ENCODE measurements at regions not wholly inside any gene's neighbourhood (a gene's known extent, or its start where the extent isn't known, plus 50 kb on each side); places are given as distances from the start of the nearest gene placed in this dataset.

- ATAC-seq, result no peak
- no peak for TF ChIP-seq CTCF (IDR thresholded peaks at IDR 0.05)
- H3K36me3 ChIP-seq, result no peaks in the 10 kb centered on the region
- H3K9me3 ChIP-seq, result no peaks in the 10 kb centered on the region
- intact Hi-C loops (cut with DNase I), result no loop called here
- no peak overlapping the region for H3K27ac ChIP-seq
- H3K27me3 ChIP-seq, result peaks cover 0 to 7% (median 0%) of the 10 kb centered on the region in 7 donors
- no peak for DNase-seq
- whole genome bisulfite sequencing, 2 donors, result 90% methylated on average over 12 of the region's 12 CpGs
- no peaks in the 10 kb centered on the region for H3K4me1 ChIP-seq
- H3K4me3 ChIP-seq, result no peak overlapping the region
Observed at GRCh38 chr19:28446511-28446910, 766.4 kb downstream of the UQCRFS1 start.

GRCh38 chr19:28445826-28446225, 767.1 kb downstream of the UQCRFS1 start:
- no peak for ATAC-seq
- Histone ChIP-seq H3K9me3 (no peaks in the 10 kb centered on the region), H3K4me1 (no peaks in the 10 kb centered on the region), H3K4me3 (no peak overlapping the region), H3K27me3 (peaks cover 0 to 7% (median 0%) of the 10 kb centered on the region in 7 donors), H3K36me3 (no peaks in the 10 kb centered on the region), H3K27ac (no peak overlapping the region)
- 78 to 80% methylated on average over 11 of the region's 11 CpGs for WGBS, 2 donors
- DNase-seq, result no peak
- intact Hi-C loops (cut with DNase I), result no loop called here
- TF ChIP-seq CTCF (IDR thresholded peaks at IDR 0.05), result no peak

DNA sequence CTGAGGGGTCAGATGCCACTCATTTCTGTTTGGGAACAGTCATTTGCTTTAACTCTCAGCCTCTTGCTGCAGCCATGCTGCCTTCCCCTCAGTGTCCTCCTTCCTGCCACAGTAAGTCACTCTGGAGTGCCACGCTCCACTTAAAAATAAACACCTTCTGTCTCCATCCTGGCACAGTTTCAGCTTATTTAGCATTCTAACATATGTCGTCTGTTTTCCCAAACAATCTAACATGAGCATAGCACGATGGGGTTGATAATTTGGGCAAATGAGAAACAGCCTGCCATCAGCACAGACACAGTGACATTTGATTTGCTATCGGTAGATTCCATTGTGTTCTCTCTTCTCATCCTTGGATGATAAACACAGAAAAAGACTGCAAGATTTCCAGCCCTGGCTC, 768.6 kb downstream of the UQCRFS1 start:
- intact Hi-C loops (cut with DNase I), result no loop called here
- DNase-seq, result no peak
- ATAC-seq, result no peak
- no peaks in the 10 kb centered on the region for H3K9me3 ChIP-seq
- H3K36me3 ChIP-seq, result no peaks in the 10 kb centered on the region
- peaks cover 0 to 7% (median 0%) of the 10 kb centered on the region in 7 donors for H3K27me3 ChIP-seq
- no peak for TF ChIP-seq CTCF (IDR thresholded peaks at IDR 0.05)
- WGBS, 2 donors, result 62 to 70% methylated on average over 4 of the region's 4 CpGs
- no peak overlapping the region for H3K4me3 ChIP-seq
- H3K27ac ChIP-seq, result no peak overlapping the region
- H3K4me1 ChIP-seq, result no peaks in the 10 kb centered on the region

DNA sequence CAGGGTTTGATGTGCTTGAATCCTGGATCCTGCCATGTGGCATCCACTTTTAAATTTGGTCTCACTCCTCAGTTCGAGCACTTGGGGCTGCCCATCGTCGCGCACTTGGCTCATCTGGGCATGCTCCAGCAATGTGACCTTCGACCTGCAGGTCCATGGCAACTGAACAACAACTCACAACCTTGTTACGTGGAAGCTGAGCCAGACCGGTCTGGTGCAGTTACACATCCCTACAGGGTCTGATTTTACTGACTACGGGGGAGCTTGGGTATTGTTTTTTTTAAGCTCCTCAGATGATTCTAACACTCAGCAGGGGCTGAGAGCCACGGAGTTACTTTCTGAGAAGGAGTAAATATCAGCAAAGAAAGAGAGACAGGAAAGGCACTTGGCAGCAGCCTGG, 769.6 kb downstream of the UQCRFS1 start:
- Histone ChIP-seq H3K4me3 (no peak overlapping the region), H3K36me3 (no peaks in the 10 kb centered on the region), H3K9me3 (no peaks in the 10 kb centered on the region), H3K27me3 (peaks cover 0 to 7% (median 0%) of the 10 kb centered on the region in 7 donors), H3K4me1 (no peaks in the 10 kb centered on the region), H3K27ac (no peak overlapping the region)
- WGBS, 2 donors, result 67 to 69% methylated on average over 9 of the region's 9 CpGs
- ATAC-seq, result no peak
- intact Hi-C loops (cut with DNase I), result no loop called here
- DNase-seq, result no peak
- no peak for TF ChIP-seq CTCF (IDR thresholded peaks at IDR 0.05)

All from heart right ventricle (tissue), 16 donors.